ENCODE measurements at regions not wholly inside any gene's neighbourhood (a gene's known extent, or its start where the extent isn't known, plus 50 kb on each side); places are given as distances from the start of the nearest gene placed in this dataset.

DNA sequence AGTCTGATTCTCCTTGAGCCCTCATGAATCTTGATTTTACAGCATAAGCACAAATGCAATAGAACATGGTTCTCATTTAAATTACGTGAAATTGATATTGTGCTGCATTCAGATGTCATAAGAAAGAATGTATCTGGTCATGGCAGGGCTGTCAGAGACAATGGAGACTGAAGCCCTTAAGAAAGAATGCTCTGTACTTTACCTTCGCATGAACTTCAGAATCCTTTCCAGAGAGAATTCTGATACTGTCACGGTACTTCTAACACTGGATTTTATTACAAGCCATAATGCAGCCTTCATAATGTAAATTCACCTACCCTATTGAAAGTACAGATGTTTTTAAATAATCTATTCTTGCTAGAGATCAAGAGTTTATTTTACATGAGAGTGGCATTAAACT lies 677.9 kb upstream of the ADGRL3 start:
- H3K9me3 ChIP-seq, result no peaks in the 10 kb centered on the region
- H3K27ac ChIP-seq, result no peak overlapping the region
- no peaks in the 10 kb centered on the region for H3K36me3 ChIP-seq
- H3K4me1 ChIP-seq, result no peaks in the 10 kb centered on the region
- no peak for DNase-seq (ENCODE audit: low spot score)
- TF ChIP-seq, protein P1, sequence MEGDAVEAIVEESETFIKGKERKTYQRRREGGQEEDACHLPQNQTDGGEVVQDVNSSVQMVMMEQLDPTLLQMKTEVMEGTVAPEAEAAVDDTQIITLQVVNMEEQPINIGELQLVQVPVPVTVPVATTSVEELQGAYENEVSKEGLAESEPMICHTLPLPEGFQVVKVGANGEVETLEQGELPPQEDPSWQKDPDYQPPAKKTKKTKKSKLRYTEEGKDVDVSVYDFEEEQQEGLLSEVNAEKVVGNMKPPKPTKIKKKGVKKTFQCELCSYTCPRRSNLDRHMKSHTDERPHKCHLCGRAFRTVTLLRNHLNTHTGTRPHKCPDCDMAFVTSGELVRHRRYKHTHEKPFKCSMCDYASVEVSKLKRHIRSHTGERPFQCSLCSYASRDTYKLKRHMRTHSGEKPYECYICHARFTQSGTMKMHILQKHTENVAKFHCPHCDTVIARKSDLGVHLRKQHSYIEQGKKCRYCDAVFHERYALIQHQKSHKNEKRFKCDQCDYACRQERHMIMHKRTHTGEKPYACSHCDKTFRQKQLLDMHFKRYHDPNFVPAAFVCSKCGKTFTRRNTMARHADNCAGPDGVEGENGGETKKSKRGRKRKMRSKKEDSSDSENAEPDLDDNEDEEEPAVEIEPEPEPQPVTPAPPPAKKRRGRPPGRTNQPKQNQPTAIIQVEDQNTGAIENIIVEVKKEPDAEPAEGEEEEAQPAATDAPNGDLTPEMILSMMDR (IDR thresholded peaks at IDR 0.05), result no peak
- no peak overlapping the region for H3K4me3 ChIP-seq
- no peaks in the 10 kb centered on the region for H3K27me3 ChIP-seq

DNA sequence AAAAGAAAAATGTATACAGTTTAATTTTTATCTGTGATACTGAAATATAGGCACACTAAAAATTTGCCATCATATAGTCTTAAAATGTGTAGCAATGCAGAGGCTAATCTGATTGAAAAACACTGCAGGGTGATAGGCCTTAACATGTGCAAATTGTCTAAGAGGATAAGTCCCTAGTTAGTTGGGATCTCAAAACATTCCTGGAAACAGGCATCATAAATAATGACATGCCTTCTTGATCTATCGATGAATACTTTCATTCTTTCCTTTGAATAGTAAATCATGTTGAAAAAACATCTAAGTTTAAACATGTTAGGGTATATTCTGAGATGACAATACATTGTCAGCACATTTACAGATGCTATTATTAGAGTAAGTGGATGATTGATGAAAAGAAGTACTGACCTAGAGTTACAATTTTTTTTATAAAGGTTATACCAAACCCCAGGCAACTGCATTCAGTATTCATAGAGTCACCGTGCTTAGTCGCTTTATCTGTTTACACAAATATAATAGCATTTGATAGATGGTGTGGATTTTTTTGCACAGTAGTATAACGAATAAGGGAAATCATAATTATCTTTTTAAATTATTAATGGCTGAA lies 668.2 kb upstream of the ADGRL3 start:
- no peaks in the 10 kb centered on the region for H3K27me3 ChIP-seq
- H3K4me1 ChIP-seq, result no peaks in the 10 kb centered on the region
- DNase-seq (ENCODE audit: low spot score), result no peak
- H3K36me3 ChIP-seq, result no peaks in the 10 kb centered on the region
- no peak overlapping the region for H3K27ac ChIP-seq
- no peaks in the 10 kb centered on the region for H3K9me3 ChIP-seq
- H3K4me3 ChIP-seq, result no peak overlapping the region
- TF ChIP-seq, protein P1 (IDR thresholded peaks at IDR 0.05), result no peak

DNA sequence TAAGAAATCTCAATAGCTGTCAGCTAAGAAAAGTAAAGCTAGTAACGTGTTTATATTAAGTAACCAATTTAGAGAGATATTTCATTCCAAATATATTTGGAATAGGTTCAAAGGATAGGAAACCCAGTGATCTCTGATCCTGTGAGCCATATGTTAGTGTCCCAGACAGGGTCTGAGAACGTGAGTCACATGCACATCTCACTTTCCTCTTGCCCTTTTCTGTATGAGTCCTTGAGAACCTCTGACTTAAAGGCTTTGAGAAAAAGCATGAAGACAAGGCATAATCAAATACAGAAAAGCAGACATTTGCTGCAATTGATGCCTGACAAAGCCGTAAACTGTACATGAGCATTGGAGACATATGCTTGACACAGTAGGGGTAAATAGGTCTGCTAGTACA lies 655.1 kb upstream of the ADGRL3 start:
- no peaks in the 10 kb centered on the region for H3K9me3 ChIP-seq
- TF ChIP-seq, protein P1 (IDR thresholded peaks at IDR 0.05), result no peak

DNA sequence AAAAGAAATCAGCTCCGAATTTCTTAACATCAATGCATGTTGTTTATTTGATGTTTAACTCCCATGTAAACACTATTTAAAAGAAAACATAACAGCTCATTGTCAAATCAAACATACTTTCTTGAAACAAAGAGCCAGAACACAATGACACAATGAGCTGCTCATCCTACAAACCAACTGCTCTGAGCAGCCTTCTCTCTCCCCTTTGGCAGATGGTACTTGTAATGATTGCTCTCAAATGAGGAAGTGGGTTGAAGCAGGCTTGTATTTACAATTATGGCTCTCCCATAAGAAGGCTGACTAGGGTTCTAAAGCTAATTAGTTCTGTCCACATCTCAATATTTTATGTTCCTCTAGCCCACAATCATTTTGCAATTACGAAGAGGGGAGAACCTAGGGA lies 637.8 kb upstream of the ADGRL3 start:
- H3K9me3 ChIP-seq, result peaks cover 0 to 2% of the 10 kb centered on the region in 2 donors
- DNase-seq (ENCODE audit: low spot score), result no peak
- TF ChIP-seq, protein P1 (IDR thresholded peaks at IDR 0.05), result no peak
- no peaks in the 10 kb centered on the region for H3K36me3 ChIP-seq
- no peak overlapping the region for H3K27ac ChIP-seq
- no peaks in the 10 kb centered on the region for H3K27me3 ChIP-seq
- no peaks in the 10 kb centered on the region for H3K4me1 ChIP-seq
- H3K4me3 ChIP-seq, result no peak overlapping the region

More for the DNA sequence above, 655.1 kb upstream of the ADGRL3 start:
- H3K36me3 ChIP-seq, result no peaks in the 10 kb centered on the region
- H3K27me3 ChIP-seq, result no peaks in the 10 kb centered on the region
- H3K27ac ChIP-seq, result no peak overlapping the region
- H3K4me1 ChIP-seq, result no peaks in the 10 kb centered on the region
- DNase-seq (ENCODE audit: low spot score), result no peak
- H3K4me3 ChIP-seq, result no peak overlapping the region

DNA sequence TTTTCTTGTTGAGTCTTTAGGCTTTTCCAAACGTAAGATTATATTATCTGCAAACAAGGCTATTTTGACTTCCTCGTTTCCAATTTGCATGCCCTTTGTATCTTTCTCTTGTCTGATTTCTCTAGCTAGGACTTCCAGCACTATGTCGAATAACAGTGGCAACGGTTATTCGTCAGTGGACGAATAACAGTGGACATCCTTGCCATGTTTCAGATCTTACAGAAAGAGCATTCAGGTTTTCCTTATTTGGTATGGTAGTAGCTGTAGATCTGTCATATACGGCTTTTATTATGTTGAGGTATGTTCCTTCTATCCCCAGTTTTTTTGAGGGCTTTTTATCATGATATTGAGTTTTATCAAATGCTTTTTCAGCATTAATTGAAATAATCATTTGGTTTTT lies 634.6 kb upstream of the ADGRL3 start:
- Histone ChIP-seq H3K27me3 (no peaks in the 10 kb centered on the region), H3K4me3 (no peak overlapping the region), H3K36me3 (no peaks in the 10 kb centered on the region), H3K4me1 (no peaks in the 10 kb centered on the region), H3K27ac (no peak overlapping the region), H3K9me3 (peaks cover 0 to 2% of the 10 kb centered on the region in 2 donors)
- no peak for DNase-seq (ENCODE audit: low spot score)
- TF ChIP-seq, protein P1 (IDR thresholded peaks at IDR 0.05), result no peak

DNA sequence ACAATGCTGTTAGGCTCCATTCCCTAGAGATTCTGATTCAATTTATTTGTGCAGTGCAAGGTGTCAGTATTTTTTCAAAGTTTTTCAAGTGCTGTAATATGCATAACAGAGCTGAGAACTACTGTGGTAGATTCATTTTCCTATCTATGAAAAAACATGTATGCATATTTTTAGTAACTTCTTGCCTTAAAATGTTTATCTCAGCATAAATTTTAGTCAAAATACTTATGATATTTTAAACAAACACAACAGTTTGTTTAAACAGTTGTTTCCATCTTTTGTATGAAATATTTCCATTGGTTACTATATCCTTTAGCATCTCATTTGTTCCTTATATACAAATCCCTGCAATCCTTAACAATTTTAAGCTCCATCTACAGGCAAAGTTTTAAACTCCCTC lies 624.8 kb upstream of the ADGRL3 start:
- H3K36me3 ChIP-seq, result no peaks in the 10 kb centered on the region

More for the DNA sequence above, 624.8 kb upstream of the ADGRL3 start:
- TF ChIP-seq, protein P1 (IDR thresholded peaks at IDR 0.05), result no peak
- Histone ChIP-seq H3K4me3 (no peak overlapping the region), H3K27ac (no peak overlapping the region), H3K4me1 (no peaks in the 10 kb centered on the region), H3K9me3 (no peaks in the 10 kb centered on the region), H3K27me3 (no peaks in the 10 kb centered on the region)
- DNase-seq (ENCODE audit: low spot score), result no peak

Measured in right atrium auricular region (tissue), 2 donors.